CD4-positive, alpha-beta memory T cell (primary cell): ENCODE measurements at regions not wholly inside any gene's neighbourhood (a gene's known extent, or its start where the extent isn't known, plus 50 kb on each side); places are given as distances from the start of the nearest gene placed in this dataset.

Experiments
- CTCF ChIA-PET: fragments of 350-600 bp; sonication (Branson Sonifier 250); formaldehyde crosslinking; loops from one replicate; lab custom pipeline; 2021; ENCODE audit warnings: inconsistent platforms; ENCODE audit not compliant: partially characterized antibody; lab: Charles Lee
- POLR2A ChIA-PET: fragments of 350-600 bp; sonication (Branson Sonifier 250); formaldehyde crosslinking; loops from one replicate; lab custom pipeline; 2021; ENCODE audit not compliant: partially characterized antibody; lab: Charles Lee
- DNase-seq, 5 donors: peaks; one replicate each; pipeline versions ENCODE4 v3.0.0 to v3.0.0-alpha.2; 2020 to 2022; ENCODE audit warnings: mixed read lengths in 1 of 5
- H3K27ac ChIP-seq: one replicate; pipeline ENCODE4 v1.7.0; 2013; ENCODE audit warnings: low read depth, low read length
- H3K27me3 ChIP-seq: 2 replicates; pipeline ENCODE4 v1.7.0; 2013; ENCODE audit warnings: mild to moderate bottlenecking, low read length, moderate library complexity; ENCODE audit not compliant: insufficient read depth
- H3K36me3 ChIP-seq: 2 replicates; pipeline ENCODE4 v1.7.0; 2013; ENCODE audit warnings: mild to moderate bottlenecking, low read length, moderate library complexity; ENCODE audit not compliant: insufficient read depth
- H3K4me1 ChIP-seq: 2 replicates; pipeline ENCODE4 v1.7.0; 2013; ENCODE audit warnings: mild to moderate bottlenecking, low read length, moderate library complexity; ENCODE audit not compliant: insufficient read depth
- H3K4me3 ChIP-seq, 2 donors: one replicate each; pipeline ENCODE4 v1.7.0; 2013; ENCODE audit warnings: low read length in 2 of 2, mild to moderate bottlenecking in 1 of 2
- H3K9me3 ChIP-seq, 2 donors: one replicate each; pipeline ENCODE4 v1.7.0; 2013; ENCODE audit warnings: low read length in 2 of 2, control low read depth in 1 of 2; ENCODE audit not compliant: control insufficient read depth in 1 of 2
- H3K27ac Mint-ChIP-seq, 7 donors: one replicate each; pipeline ENCODE4 v1.8.0; 2020 to 2021; ENCODE audit warnings: mixed read lengths in 7 of 7, mild to moderate bottlenecking in 6 of 7, inconsistent platforms in 3 of 7, moderate library complexity in 3 of 7
- H3K27me3 Mint-ChIP-seq, 2 donors: one replicate each; pipeline ENCODE4 v1.8.0; 2020 to 2021; ENCODE audit warnings: mixed read lengths in 2 of 2
- H3K36me3 Mint-ChIP-seq, 2 donors: one replicate each; pipeline ENCODE4 v1.8.0; 2020 to 2021; ENCODE audit warnings: mixed read lengths in 2 of 2, inconsistent platforms in 1 of 2, mild to moderate bottlenecking in 1 of 2
- H3K4me1 Mint-ChIP-seq, 4 donors: one replicate each; pipeline ENCODE4 v1.8.0; 2020 to 2021; ENCODE audit warnings: mixed read lengths in 4 of 4, mild to moderate bottlenecking in 1 of 4
- H3K4me3 Mint-ChIP-seq, 8 donors: one replicate each; pipeline ENCODE4 v1.8.0; 2020 to 2021; ENCODE audit warnings: mixed read lengths in 8 of 8, mild to moderate bottlenecking in 7 of 8, moderate library complexity in 6 of 8, inconsistent platforms in 3 of 8
- H3K9me3 Mint-ChIP-seq, 8 donors: one replicate each; pipeline ENCODE4 v1.8.0; 2020 to 2021; ENCODE audit warnings: mixed read lengths in 8 of 8, mild to moderate bottlenecking in 5 of 8, inconsistent platforms in 3 of 8, moderate library complexity in 1 of 8
- intact Hi-C: fragments of 100-400 bp; cut with micrococcal nuclease; formaldehyde crosslinking; loops from one replicate; pipeline ENCODE4 v1.15.1; 2023

- H3K27ac Mint-ChIP-seq, result no peak overlapping the region
- H3K36me3 Mint-ChIP-seq, result no peaks in the 10 kb centered on the region
- H3K4me3 ChIP-seq, result no peak overlapping the region
- no peak overlapping the region for H3K4me3 Mint-ChIP-seq
- intact Hi-C loops, result no loop called here
- no peaks in the 10 kb centered on the region for H3K36me3 ChIP-seq
- DNase-seq, result peak in 1 of 5 donors; percentile 17
- POLR2A ChIA-PET, result no interaction called here
- no peaks in the 10 kb centered on the region for H3K9me3 ChIP-seq
- H3K4me1 ChIP-seq, result no peaks in the 10 kb centered on the region
- no peaks in the 10 kb centered on the region for H3K4me1 Mint-ChIP-seq
- CTCF ChIA-PET, result no interaction called here
- no peak overlapping the region for H3K27ac ChIP-seq
- H3K27me3 Mint-ChIP-seq, result no peaks in the 10 kb centered on the region
- no peaks in the 10 kb centered on the region for H3K27me3 ChIP-seq
- H3K9me3 Mint-ChIP-seq, result no peaks in the 10 kb centered on the region
Observed at GRCh38 chr14:22390824-22391461, 198.1 kb downstream of the DAD1 start.

- no peaks in the 10 kb centered on the region for H3K9me3 ChIP-seq
- H3K4me1 Mint-ChIP-seq, result no peaks in the 10 kb centered on the region
- H3K27me3 ChIP-seq, result no peaks in the 10 kb centered on the region
- H3K4me1 ChIP-seq, result no peaks in the 10 kb centered on the region
- POLR2A ChIA-PET, result no interaction called here
- H3K4me3 ChIP-seq, result no peak overlapping the region
- H3K27me3 Mint-ChIP-seq, result no peaks in the 10 kb centered on the region
- no peak overlapping the region for H3K4me3 Mint-ChIP-seq
- no peaks in the 10 kb centered on the region for H3K9me3 Mint-ChIP-seq
- CTCF ChIA-PET, result no interaction called here
- H3K27ac Mint-ChIP-seq, result no peak overlapping the region
- DNase-seq, result no peak
- intact Hi-C loops, result no loop called here
- no peaks in the 10 kb centered on the region for H3K36me3 Mint-ChIP-seq
- H3K36me3 ChIP-seq, result no peaks in the 10 kb centered on the region
- H3K27ac ChIP-seq, result no peak overlapping the region
Observed at GRCh38 chr14:22390195-22390594, 198.8 kb downstream of the DAD1 start.

DNA sequence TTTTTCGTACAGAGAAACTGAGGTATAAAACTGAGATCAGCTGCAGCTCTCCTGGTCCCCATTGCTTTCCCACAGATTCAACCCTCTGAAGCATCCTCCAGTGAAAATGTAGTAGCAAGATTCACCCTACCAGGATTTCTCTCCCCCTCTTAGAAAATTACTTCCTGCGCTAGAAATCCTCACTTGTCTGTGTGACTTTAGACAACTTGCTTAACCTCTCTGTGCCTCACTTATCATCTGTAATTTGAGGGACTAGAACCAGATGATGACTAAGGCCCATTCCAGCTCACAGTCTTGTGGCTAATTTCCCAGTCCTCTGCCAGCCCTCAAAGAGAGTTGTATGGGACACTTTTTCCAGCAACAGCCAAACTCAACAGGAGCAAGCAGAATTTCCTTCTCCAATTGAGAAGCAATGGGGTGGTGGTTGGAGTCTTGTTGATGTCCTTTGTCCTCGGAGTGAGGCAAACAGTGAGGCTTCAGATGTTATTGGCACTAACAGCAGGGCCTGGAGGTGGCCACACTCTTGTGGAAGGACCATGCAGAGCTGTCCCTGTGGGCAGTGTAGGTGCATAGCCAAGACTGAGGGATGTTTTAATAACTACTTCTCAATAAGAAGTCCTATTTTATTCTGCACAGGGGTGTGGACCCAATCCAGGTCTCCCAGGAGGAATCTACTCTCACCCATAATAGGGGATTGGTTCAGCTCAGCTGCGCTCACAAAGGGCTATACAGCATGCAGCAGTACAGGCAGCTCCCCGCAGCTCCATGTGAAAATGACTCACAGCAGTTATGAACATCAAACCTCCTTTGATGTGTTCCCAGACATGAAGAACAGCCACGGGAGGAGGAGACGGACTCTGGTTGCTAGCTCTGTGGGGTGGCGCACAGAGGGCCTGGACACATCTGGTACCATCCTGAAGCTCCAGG, 200.1 kb downstream of the DAD1 start:
- H3K4me1 Mint-ChIP-seq, result no peaks in the 10 kb centered on the region
- no peak overlapping the region for H3K4me3 ChIP-seq
- no peaks in the 10 kb centered on the region for H3K9me3 Mint-ChIP-seq
- no peak overlapping the region for H3K4me3 Mint-ChIP-seq
- no peaks in the 10 kb centered on the region for H3K36me3 Mint-ChIP-seq
- H3K27ac ChIP-seq, result no peak overlapping the region
- H3K9me3 ChIP-seq, result no peaks in the 10 kb centered on the region
- no peaks in the 10 kb centered on the region for H3K27me3 Mint-ChIP-seq
- no peaks in the 10 kb centered on the region for H3K4me1 ChIP-seq
- H3K27ac Mint-ChIP-seq, result no peak overlapping the region
- intact Hi-C loops, result no loop called here
- no peaks in the 10 kb centered on the region for H3K27me3 ChIP-seq
- ChIA-PET POLR2A (no interaction called here), CTCF (no interaction called here)
- H3K36me3 ChIP-seq, result no peaks in the 10 kb centered on the region
- DNase-seq, result no peak

DNA sequence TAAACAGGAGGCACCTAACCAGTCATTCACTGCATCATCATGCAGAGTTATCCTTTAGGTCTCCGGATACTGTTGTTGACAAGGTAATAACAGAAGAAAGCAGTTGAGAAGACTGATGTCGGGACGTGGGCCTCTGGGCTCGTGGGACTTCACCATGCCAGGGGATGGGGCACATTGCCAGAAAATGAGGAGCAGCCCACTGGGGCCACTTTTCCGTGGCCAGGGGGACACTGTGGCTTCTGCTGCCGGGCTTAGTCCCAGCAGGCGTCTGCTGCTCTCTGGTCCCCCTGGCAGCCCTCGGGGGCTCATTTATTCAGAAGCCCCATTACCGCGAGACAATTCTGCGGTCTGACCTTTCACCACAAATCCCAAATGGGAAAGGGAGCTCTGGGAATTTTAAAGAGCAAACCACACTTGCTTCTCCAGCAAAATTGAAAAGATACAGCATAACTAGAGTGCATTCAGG, 201.2 kb downstream of the DAD1 start:
- H3K27ac ChIP-seq, result no peak overlapping the region
- Mint-ChIP-seq H3K36me3 (no peaks in the 10 kb centered on the region), H3K4me1 (no peaks in the 10 kb centered on the region), H3K27ac (no peak overlapping the region), H3K9me3 (no peaks in the 10 kb centered on the region), H3K4me3 (no peak overlapping the region), H3K27me3 (no peaks in the 10 kb centered on the region)
- no peaks in the 10 kb centered on the region for H3K27me3 ChIP-seq
- H3K36me3 ChIP-seq, result no peaks in the 10 kb centered on the region
- CTCF ChIA-PET, result no interaction called here
- DNase-seq, result no peak
- H3K4me3 ChIP-seq, result no peak overlapping the region
- POLR2A ChIA-PET, result no interaction called here
- H3K9me3 ChIP-seq, result no peaks in the 10 kb centered on the region
- no peaks in the 10 kb centered on the region for H3K4me1 ChIP-seq
- intact Hi-C loops, result no loop called here

DNA sequence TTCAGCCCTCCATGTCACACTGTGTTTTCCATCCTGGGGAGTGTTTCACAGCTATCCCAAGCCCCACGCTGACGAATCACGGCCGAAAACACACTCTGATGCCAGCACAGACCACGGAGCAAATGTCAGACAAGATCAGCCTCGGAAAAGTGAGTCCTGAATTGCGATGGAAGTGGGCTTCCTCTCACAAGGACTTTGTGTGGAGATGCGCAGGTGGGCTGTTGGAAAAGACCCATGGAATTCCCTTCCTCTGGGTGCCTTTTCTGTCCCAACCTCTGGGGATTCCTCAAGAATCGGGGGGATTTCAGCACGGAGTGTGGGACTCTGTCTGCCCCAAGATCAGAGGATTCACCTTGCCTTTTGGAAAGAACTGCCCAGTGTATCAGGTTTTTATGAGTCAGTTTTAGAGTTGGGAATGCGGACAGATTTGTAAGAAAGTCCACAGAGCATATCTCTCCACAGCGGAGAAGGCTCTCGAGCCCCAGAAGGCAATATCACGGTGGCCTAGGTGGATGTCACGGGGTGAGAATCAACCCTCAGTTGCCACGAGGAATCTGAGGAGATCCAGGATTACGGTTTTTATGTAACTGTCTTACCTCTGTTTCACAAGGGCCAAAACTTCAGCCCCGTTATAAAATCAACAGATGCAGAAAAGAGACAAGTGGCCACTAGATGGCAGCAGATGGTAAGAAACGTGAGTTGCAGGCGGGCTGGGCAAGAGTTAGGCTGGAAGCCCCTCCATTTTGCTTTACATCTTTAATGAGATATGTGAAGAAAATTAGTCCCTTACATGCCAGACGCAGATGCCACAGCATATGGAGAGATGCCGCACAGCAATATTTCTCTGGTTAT, 201.9 kb downstream of the DAD1 start:
- H3K27ac ChIP-seq, result no peak overlapping the region
- no peaks in the 10 kb centered on the region for H3K36me3 Mint-ChIP-seq
- intact Hi-C loops, result no loop called here
- no peaks in the 10 kb centered on the region for H3K4me1 Mint-ChIP-seq
- no peak overlapping the region for H3K27ac Mint-ChIP-seq
- H3K9me3 Mint-ChIP-seq, result no peaks in the 10 kb centered on the region
- ChIA-PET POLR2A (no interaction called here), CTCF (no interaction called here)
- H3K36me3 ChIP-seq, result no peaks in the 10 kb centered on the region
- no peaks in the 10 kb centered on the region for H3K9me3 ChIP-seq
- H3K27me3 ChIP-seq, result no peaks in the 10 kb centered on the region
- no peak overlapping the region for H3K4me3 Mint-ChIP-seq
- no peak for DNase-seq
- H3K4me3 ChIP-seq, result no peak overlapping the region
- no peaks in the 10 kb centered on the region for H3K4me1 ChIP-seq
- no peaks in the 10 kb centered on the region for H3K27me3 Mint-ChIP-seq

GRCh38 chr14:22384974-22385526, 204.0 kb downstream of the DAD1 start:
- Histone ChIP-seq H3K9me3 (no peaks in the 10 kb centered on the region), H3K4me3 (no peak overlapping the region), H3K4me1 (no peaks in the 10 kb centered on the region), H3K27ac (no peak overlapping the region), H3K27me3 (no peaks in the 10 kb centered on the region), H3K36me3 (no peaks in the 10 kb centered on the region)
- intact Hi-C loops, result no loop called here
- H3K4me1 Mint-ChIP-seq, result no peaks in the 10 kb centered on the region
- no peaks in the 10 kb centered on the region for H3K27me3 Mint-ChIP-seq
- peak in 1 of 5 donors; percentile 9 for DNase-seq
- no peaks in the 10 kb centered on the region for H3K9me3 Mint-ChIP-seq
- no peak overlapping the region for H3K4me3 Mint-ChIP-seq
- ChIA-PET POLR2A (no interaction called here), CTCF (no interaction called here)
- peak overlapping the region in 1 of 7 donors; percentile 51 for H3K27ac Mint-ChIP-seq
- no peaks in the 10 kb centered on the region for H3K36me3 Mint-ChIP-seq

DNA sequence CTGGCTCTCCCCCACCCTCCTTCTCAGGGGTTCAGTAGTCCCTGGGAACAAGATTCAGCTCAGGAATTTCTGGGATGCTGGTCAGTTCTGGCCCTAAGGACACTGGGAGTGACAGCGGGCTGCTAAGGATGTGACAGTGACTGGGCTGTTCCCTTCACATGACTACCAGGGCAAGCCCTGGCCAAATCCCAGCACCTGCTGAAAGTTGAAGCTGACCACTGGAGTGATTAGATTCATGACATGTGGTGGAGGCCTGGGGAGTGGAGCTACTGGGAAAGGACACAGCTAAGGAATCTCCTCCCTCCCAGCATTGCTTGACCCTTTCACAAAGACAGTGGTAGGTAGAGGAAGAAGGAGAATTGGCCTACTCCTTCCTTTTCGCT, 204.9 kb downstream of the DAD1 start:
- no peaks in the 10 kb centered on the region for H3K4me1 ChIP-seq
- H3K4me3 ChIP-seq, result no peak overlapping the region
- no peaks in the 10 kb centered on the region for H3K27me3 Mint-ChIP-seq
- ChIA-PET POLR2A (interaction anchor here (0.7 kb wide), 1 partner anchor 205 kb away, joined by 3 read pairs; the partner anchor contains the start of gene DAD1), CTCF (no interaction called here)
- intact Hi-C loops, result no loop called here
- H3K27ac Mint-ChIP-seq, result peak overlapping the region in 2 of 7 donors; percentile 60 to 82
- no peaks in the 10 kb centered on the region for H3K4me1 Mint-ChIP-seq
- H3K4me3 Mint-ChIP-seq, result no peak overlapping the region
- peak overlapping the region; percentile 49 for H3K27ac ChIP-seq
- DNase-seq, result no peak
- no peaks in the 10 kb centered on the region for H3K9me3 ChIP-seq
- no peaks in the 10 kb centered on the region for H3K36me3 Mint-ChIP-seq
- H3K36me3 ChIP-seq, result no peaks in the 10 kb centered on the region
- H3K27me3 ChIP-seq, result no peaks in the 10 kb centered on the region
- no peaks in the 10 kb centered on the region for H3K9me3 Mint-ChIP-seq
